Uterus (tissue), 2 donors: ENCODE measurements at regions not wholly inside any gene's neighbourhood (a gene's known extent, or its start where the extent isn't known, plus 50 kb on each side); places are given as distances from the start of the nearest gene placed in this dataset.

Experiments used
- POLR2A ChIP-seq, 2 donors: fragments of 450-650 bp; IDR thresholded peaks; one replicate each; pipeline ENCODE4 v1.6.1; 2016; ENCODE audit warnings: antibody characterized with exemption in 2 of 2, mild to moderate bottlenecking in 1 of 2, moderate library complexity in 1 of 2
- TF ChIP-seq, protein P1 (sequence below), 4 experiments: fragments of 200-600 bp in 2 of 4; fragments of 450-650 bp in 2 of 4; sonication (generic) in 2 of 4; IDR thresholded peaks; one replicate each; pipeline ENCODE4 v1.5.1; 2016 to 2019; ENCODE audit warnings: antibody characterized with exemption in 4 of 4, mild to moderate bottlenecking in 2 of 4, moderate library complexity in 1 of 4

DNA sequence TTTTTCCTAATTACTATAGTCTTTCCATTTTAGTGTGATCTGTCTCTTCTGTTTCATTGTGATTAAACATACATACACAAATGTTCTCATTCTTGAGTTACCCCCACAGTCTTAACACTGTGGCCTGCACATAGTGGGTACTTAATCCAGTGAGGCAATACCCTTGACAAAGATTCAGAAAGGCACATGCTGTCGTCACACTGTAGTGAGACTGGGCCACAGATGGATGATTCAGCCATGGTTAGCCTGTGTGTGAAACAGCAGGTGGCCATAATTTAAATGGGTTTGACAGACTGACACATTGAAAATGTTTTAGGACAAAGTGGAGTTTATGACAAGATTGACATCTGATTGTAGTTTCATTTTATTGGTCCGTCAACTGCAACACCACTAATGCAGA lies 313.1 kb downstream of the C11orf87 start:
- TF ChIP-seq, protein P1, sequence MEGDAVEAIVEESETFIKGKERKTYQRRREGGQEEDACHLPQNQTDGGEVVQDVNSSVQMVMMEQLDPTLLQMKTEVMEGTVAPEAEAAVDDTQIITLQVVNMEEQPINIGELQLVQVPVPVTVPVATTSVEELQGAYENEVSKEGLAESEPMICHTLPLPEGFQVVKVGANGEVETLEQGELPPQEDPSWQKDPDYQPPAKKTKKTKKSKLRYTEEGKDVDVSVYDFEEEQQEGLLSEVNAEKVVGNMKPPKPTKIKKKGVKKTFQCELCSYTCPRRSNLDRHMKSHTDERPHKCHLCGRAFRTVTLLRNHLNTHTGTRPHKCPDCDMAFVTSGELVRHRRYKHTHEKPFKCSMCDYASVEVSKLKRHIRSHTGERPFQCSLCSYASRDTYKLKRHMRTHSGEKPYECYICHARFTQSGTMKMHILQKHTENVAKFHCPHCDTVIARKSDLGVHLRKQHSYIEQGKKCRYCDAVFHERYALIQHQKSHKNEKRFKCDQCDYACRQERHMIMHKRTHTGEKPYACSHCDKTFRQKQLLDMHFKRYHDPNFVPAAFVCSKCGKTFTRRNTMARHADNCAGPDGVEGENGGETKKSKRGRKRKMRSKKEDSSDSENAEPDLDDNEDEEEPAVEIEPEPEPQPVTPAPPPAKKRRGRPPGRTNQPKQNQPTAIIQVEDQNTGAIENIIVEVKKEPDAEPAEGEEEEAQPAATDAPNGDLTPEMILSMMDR (IDR thresholded peaks at IDR 0.05) = no peak
- TF ChIP-seq POLR2A (IDR thresholded peaks at IDR 0.05) = no peak
